Mucosa of descending colon (tissue), 3 donors: ENCODE measurements at regions not wholly inside any gene's neighbourhood (a gene's known extent, or its start where the extent isn't known, plus 50 kb on each side); places are given as distances from the start of the nearest gene placed in this dataset.

Experiments used
- ATAC-seq: fragments of 200-7000 bp; cut with Tn5 transposase; one replicate; pipeline ENCODE4 v1.9.1; 2020; ENCODE audit warnings: mild to moderate bottlenecking, moderate library complexity
- DNase-seq, 3 donors: peaks; one replicate each; pipeline ENCODE4 v3.0.0-alpha.2; 2020
- H3K36me3 ChIP-seq: fragments of 200-600 bp; one replicate; pipeline ENCODE4 v1.8.0; 2021; ENCODE audit warnings: low read depth, mild to moderate bottlenecking
- H3K4me1 ChIP-seq: fragments of 200-600 bp; one replicate; pipeline ENCODE4 v1.8.0; 2021; ENCODE audit warnings: low read depth, mild to moderate bottlenecking
- H3K4me3 ChIP-seq: fragments of 200-600 bp; one replicate; pipeline ENCODE4 v1.8.0; 2021; ENCODE audit warnings: mild to moderate bottlenecking
- H3K9me3 ChIP-seq: fragments of 200-600 bp; one replicate; pipeline ENCODE4 v1.8.0; 2021; ENCODE audit warnings: mild to moderate bottlenecking
- intact Hi-C, 2 donors: fragments of 100-400 bp; cut with DNase I in 1 of 2; cut with micrococcal nuclease in 1 of 2; formaldehyde crosslinking; loops; one replicate each; pipeline versions ENCODE4 v1.11.0 to v1.11.1; 2022; cut with DNase I, micrococcal nuclease
- TF ChIP-seq, protein P1 (sequence below): fragments of 200-600 bp; IDR thresholded peaks from one replicate; pipeline ENCODE4 v1.8.0; 2022; ENCODE audit warnings: antibody characterized with exemption, mild to moderate bottlenecking
- donor health status: DM: no; HTN: no; CAD: no; lungs with moderate emphysema.
- donor health status: DM: no; HTN: no; CAD: no.
- donor health status: DM: no; HTN: yes; CAD: no.

DNA sequence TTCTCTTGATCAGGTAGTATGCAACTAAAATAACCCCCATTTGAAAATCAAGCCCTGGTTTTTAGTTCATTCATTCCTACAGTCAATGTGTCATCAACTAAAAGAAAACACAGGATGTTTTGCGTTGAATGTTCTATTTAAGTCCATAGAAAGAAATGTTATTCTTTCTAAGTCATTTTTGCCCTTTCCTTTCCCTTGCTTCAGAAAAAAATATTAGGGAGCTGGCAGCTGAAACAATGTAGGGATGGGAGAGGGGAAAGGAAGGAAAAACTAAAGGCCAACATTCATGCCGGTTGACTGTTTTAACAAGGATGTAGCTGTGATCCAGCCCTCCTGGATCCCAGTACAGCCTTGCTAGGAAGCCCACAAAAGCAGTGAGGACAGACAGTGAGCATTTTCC is 155.1 kb downstream of the BTG1 start:
- TF ChIP-seq, protein P1, sequence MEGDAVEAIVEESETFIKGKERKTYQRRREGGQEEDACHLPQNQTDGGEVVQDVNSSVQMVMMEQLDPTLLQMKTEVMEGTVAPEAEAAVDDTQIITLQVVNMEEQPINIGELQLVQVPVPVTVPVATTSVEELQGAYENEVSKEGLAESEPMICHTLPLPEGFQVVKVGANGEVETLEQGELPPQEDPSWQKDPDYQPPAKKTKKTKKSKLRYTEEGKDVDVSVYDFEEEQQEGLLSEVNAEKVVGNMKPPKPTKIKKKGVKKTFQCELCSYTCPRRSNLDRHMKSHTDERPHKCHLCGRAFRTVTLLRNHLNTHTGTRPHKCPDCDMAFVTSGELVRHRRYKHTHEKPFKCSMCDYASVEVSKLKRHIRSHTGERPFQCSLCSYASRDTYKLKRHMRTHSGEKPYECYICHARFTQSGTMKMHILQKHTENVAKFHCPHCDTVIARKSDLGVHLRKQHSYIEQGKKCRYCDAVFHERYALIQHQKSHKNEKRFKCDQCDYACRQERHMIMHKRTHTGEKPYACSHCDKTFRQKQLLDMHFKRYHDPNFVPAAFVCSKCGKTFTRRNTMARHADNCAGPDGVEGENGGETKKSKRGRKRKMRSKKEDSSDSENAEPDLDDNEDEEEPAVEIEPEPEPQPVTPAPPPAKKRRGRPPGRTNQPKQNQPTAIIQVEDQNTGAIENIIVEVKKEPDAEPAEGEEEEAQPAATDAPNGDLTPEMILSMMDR: no peak
- DNase-seq (no peak), ATAC-seq (no peak)
- no peaks in the 10 kb centered on the region for H3K4me1 ChIP-seq
- H3K36me3 ChIP-seq: no peaks in the 10 kb centered on the region
- H3K9me3 ChIP-seq: no peaks in the 10 kb centered on the region
- intact Hi-C loops: no loop called here
- H3K4me3 ChIP-seq: no peak overlapping the region

DNA sequence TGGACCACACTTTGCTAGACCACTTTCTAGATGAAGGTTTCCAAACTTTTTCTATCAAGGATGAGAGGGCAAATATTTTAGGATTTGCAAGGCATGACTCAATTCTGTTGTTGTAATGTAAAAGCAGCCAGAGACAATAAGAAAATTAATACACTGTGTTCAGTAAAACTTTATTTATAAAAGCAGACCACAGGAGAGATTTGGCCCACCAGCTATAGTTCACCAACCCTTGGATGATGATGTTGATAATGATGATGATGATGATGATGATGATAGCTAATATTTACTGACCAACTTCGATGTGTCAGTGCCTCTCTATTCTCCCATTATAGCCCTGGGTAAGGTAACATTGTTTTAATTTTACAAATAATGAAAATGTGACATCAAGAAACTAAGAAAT is 156.5 kb downstream of the BTG1 start:
- Histone ChIP-seq H3K9me3 (no peaks in the 10 kb centered on the region), H3K4me3 (no peak overlapping the region), H3K4me1 (no peaks in the 10 kb centered on the region), H3K36me3 (no peaks in the 10 kb centered on the region)
- TF ChIP-seq, protein P1: no peak
- ATAC-seq: no peak
- no peak for DNase-seq
- intact Hi-C loops: no loop called here

DNA sequence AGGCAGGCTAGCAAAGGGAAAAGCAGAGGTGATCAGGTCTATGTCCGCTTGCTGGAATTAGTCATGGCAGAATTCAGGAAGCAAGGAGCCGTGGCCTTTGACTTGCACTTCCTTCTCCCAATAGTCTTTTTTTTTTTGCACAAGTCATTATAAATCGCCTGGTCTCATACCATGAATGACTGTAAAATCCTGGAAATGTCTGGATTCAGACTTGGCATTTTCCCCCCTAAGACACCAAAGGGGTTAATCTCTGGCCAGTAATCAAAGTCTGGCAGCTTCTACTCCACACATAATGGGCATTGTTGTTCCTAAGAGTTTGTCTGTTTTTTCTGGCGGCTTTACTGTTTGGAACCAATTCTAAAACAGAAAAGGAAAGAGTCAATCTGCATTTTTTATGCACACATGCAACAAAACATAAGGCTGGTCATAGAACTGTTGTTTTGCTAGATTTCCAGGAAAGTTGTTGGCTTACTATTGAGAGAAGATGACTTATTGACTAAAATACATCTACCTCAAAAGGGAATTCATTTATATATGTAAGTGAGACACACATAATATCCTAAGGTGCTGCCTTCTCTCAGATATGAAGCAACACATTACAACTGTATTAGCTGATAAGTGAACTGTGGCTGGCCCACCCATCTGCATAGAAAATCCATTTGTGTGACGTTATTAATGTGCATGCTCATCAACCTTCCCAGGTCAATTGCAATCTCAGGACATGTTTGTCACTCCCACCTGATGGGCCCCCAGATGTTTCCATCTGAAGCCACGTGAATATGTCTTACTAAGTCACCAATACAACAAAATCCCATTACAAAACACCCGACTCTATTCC is 157.3 kb downstream of the BTG1 start:
- DNase-seq (no peak), ATAC-seq (no peak)
- H3K4me1 ChIP-seq: no peaks in the 10 kb centered on the region
- no peaks in the 10 kb centered on the region for H3K36me3 ChIP-seq
- no peak overlapping the region for H3K4me3 ChIP-seq
- no peaks in the 10 kb centered on the region for H3K9me3 ChIP-seq
- TF ChIP-seq, protein P1: no peak
- intact Hi-C loops: no loop called here

DNA sequence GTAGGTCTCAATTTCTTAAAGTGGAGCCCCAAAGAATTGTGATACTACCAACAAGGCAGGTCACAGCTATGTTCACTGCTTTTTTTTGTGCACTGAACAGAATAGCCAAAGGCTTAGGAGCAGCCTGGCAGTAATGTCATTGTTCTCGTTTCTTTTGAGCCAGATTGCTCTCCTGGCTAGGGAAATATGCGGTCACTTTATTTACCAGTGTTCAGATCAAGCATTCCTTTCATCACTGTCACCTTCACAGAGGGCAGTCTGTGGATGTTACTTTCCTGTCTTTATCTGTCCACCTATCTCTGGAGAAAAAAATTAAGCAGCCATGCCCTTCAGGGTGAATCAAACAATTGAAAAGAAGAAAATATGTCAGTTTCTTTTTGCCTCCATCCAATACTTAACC is 159.6 kb downstream of the BTG1 start:
- H3K36me3 ChIP-seq: no peaks in the 10 kb centered on the region
- H3K9me3 ChIP-seq: no peaks in the 10 kb centered on the region
- DNase-seq: no peak
- no peak for ATAC-seq
- no peak overlapping the region for H3K4me3 ChIP-seq
- TF ChIP-seq, protein P1: no peak
- intact Hi-C loops: no loop called here
- H3K4me1 ChIP-seq: peaks cover 5% of the 10 kb centered on the region

DNA sequence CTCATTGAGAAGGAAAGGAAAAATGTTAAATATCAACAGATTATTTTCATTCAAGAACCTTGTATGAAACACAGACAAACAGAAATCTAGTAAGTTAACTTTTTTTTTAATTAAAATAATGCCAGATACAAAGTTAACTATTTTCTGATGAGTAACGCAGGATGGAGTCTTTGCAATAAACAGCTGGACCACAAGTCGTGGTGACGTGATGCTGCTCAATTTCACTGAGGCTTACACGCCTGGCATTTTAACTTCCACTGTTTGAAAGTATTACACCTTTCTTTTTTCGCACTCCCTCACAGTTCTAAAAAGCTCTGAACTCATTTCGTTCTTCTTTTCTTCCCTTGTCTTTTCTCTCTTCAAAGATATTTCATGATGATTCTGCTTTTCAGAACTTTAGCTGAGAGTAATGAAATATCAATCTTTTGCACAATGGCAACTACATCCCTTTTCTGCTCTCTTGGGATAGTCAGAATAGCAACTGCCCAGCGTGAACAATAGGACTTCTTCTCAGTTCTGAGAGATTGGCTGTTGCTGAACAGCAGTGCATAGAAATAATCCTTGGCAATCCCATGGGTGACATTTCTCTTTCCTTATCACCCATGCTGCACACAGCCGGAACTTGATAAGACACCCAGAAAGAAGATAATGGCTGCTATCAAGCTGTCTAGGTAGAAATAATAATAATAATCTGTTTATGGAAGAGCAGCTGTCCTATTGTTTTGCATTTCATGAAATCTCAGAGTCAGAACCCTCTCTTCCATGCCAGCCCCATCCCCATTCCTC is 160.5 kb downstream of the BTG1 start:
- TF ChIP-seq, protein P1: no peak
- DNase-seq (no peak), ATAC-seq (no peak)
- intact Hi-C loops: no loop called here
- Histone ChIP-seq H3K4me1 (peaks cover 5% of the 10 kb centered on the region), H3K9me3 (no peaks in the 10 kb centered on the region), H3K4me3 (no peak overlapping the region), H3K36me3 (no peaks in the 10 kb centered on the region)
